ENCODE measurements at regions not wholly inside any gene's neighbourhood (a gene's known extent, or its start where the extent isn't known, plus 50 kb on each side); places are given as distances from the start of the nearest gene placed in this dataset.

DNA sequence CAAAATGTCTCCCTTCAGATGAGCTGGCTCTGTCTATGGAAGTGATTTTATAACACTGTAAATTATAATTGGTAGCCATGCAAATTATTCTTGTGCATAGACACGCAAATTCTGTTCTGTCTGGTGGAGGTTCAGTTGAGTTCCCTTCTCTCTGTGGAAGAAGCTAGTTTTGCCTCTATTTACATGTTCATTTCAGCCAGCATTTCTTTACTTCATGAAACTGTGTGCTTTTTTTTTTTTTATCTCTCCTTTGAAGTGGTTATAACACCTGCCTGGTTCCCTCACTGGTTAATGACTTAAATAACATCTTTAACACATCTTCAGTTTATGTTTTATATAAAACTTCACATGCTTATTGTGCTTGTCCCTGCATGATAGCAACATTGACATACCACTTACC is 149.4 kb upstream of the FBXL7 start:
- CTCF ChIA-PET: interaction anchor here (0.5 kb wide), 1 partner anchor 350 kb away, joined by 3 read pairs; no protein-coding TSS in a partner anchor
- Histone ChIP-seq H3K9ac (ENCODE audit: control insufficient read depth, insufficient read depth, low read length) (no peak overlapping the region), H3K27me3 (replicated peaks in 1 of 2; ENCODE audit: control insufficient read depth in 2 of 2, insufficient read depth in 2 of 2, low read length in 1 of 2) (no peaks in the 10 kb centered on the region), H3K9me3 (replicated peaks; ENCODE audit: control insufficient read depth, insufficient read depth, low read length) (no peaks in the 10 kb centered on the region), H3K4me3 (no peak overlapping the region), H2AFZ (ENCODE audit: control insufficient read depth, low read depth, low read length) (no peak overlapping the region), H3K4me1 (ENCODE audit: control insufficient read depth, insufficient read depth, low read length) (no peaks in the 10 kb centered on the region), H4K20me1 (ENCODE audit: control insufficient read depth, insufficient read depth) (no peaks in the 10 kb centered on the region), H3K79me2 (ENCODE audit: control insufficient read depth, insufficient read depth, low read length) (no peaks in the 10 kb centered on the region), H3K36me3 (ENCODE audit: control insufficient read depth in 2 of 2, insufficient read depth in 2 of 2, low read length in 1 of 2) (no peaks in the 10 kb centered on the region), H3K27ac (ENCODE audit: control insufficient read depth, insufficient read depth) (no peak overlapping the region), H3K4me2 (ENCODE audit: control insufficient read depth, insufficient read depth) (no peak overlapping the region)
- SMC1A ChIA-PET (ENCODE audit: uncharacterized antibody, unreplicated experiment): no interaction called here
- RAD21 ChIA-PET (ENCODE audit: unreplicated experiment): no interaction called here
- FAIRE-seq (no peak), DNase-seq (ENCODE audit: low read depth, low spot score) (no peak), ATAC-seq (no peak)
- BruUV-seq (replicated peaks): no TSS peak
- POLR2A ChIA-PET: no interaction called here
- in situ Hi-C loops (cut with MboI): no loop called here
- TF ChIP-seq EP300 (IDR thresholded peaks at IDR 0.05; ENCODE audit: borderline replicate concordance in 1 of 2, control insufficient read depth in 1 of 2, low read depth in 2 of 2, low read length in 2 of 2): no peak
- no peak for TF ChIP-seq RUNX3 (IDR thresholded peaks at IDR 0.05; ENCODE audit: low read length)
- no peak for TF ChIP-seq SMC3 (IDR thresholded peaks at IDR 0.05; ENCODE audit: borderline replicate concordance, low read length)
- no peak for TF ChIP-seq RCOR1 (conservative IDR thresholded peaks at IDR 0.05; ENCODE audit: low read depth, low read length)
- no peak for TF ChIP-seq HCFC1 (IDR thresholded peaks at IDR 0.05; ENCODE audit: low read length)
- TF ChIP-seq BCL3 (IDR thresholded peaks at IDR 0.05; ENCODE audit: borderline replicate concordance, insufficient read depth, low read depth, low read length, poor library complexity, severe bottlenecking): no peak
- TF ChIP-seq ASH2L (IDR thresholded peaks at IDR 0.05; ENCODE audit: borderline replicate concordance, low read depth): no peak
- no peak for TF ChIP-seq KAT2A (conservative IDR thresholded peaks at IDR 0.05; ENCODE audit: control insufficient read depth, low read depth, low read length)
- TF ChIP-seq LARP7 (IDR thresholded peaks at IDR 0.05): no peak
- no peak for TF ChIP-seq MYC (IDR thresholded peaks at IDR 0.05; ENCODE audit: insufficient read depth, insufficient read length, insufficient replicate concordance, low read length, severe bottlenecking)
- TF ChIP-seq ZBED1 (IDR thresholded peaks at IDR 0.05; ENCODE audit: borderline replicate concordance): no peak
- WGBS (ENCODE audit: insufficient coverage, insufficient replicate concordance, low lambda C conversion rate, missing lambda C conversion rate): 0% methylated on average over 1 of the region's 1 CpG
- intact Hi-C loops (cut with micrococcal nuclease; ENCODE audit: unreplicated experiment): no loop called here
